Fibroblast of pulmonary artery (primary cell): ENCODE measurements at regions not wholly inside any gene's neighbourhood (a gene's known extent, or its start where the extent isn't known, plus 50 kb on each side); places are given as distances from the start of the nearest gene placed in this dataset.
"Not testable (repeated sequence)": the region's sequence is repeated elsewhere in the genome, so short reads cannot be mapped to it uniquely, and the experiment has no call there.

Experiments used
- DNase-seq: peaks from one replicate; pipeline ENCODE4 v3.0.0-alpha.2; 2010; ENCODE audit warnings: low read depth
- H3K4me3 ChIP-seq: replicated peaks from 2 replicates; pipeline ENCODE4 v1.5.1; 2011; ENCODE audit warnings: low read depth, mild to moderate bottlenecking, control low read depth, low read length, moderate library complexity
- TF ChIP-seq, protein P1 (sequence below): IDR thresholded peaks from 2 replicates; pipeline ENCODE4 v1.5.1; 2011; ENCODE audit warnings: mild to moderate bottlenecking, control low read depth, low read length, inconsistent platforms; ENCODE audit errors: missing control alignments

DNA sequence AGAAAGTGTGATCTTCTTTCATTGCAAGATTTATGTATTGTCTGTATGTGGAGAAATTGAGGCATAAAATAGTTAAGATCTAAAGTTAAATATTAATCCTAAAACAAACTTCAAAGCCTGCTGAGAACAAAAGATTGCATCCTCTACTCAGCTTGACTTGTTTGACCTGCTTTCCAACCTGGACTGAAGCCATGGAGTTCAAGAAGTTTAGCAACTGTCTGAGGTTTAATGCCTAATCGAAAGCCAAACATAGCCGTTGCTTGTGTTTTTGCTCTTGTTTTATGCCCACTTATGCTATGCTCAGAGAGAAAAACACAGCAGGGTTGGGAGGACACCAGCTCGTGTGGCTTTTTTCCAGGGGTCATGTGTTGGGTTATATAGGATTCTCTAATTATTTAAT lies 135.6 kb downstream of the NUFIP1 start:
- H3K4me3 ChIP-seq = no peak overlapping the region
- DNase-seq = no peak
- TF ChIP-seq, protein P1, sequence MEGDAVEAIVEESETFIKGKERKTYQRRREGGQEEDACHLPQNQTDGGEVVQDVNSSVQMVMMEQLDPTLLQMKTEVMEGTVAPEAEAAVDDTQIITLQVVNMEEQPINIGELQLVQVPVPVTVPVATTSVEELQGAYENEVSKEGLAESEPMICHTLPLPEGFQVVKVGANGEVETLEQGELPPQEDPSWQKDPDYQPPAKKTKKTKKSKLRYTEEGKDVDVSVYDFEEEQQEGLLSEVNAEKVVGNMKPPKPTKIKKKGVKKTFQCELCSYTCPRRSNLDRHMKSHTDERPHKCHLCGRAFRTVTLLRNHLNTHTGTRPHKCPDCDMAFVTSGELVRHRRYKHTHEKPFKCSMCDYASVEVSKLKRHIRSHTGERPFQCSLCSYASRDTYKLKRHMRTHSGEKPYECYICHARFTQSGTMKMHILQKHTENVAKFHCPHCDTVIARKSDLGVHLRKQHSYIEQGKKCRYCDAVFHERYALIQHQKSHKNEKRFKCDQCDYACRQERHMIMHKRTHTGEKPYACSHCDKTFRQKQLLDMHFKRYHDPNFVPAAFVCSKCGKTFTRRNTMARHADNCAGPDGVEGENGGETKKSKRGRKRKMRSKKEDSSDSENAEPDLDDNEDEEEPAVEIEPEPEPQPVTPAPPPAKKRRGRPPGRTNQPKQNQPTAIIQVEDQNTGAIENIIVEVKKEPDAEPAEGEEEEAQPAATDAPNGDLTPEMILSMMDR = no peak

DNA sequence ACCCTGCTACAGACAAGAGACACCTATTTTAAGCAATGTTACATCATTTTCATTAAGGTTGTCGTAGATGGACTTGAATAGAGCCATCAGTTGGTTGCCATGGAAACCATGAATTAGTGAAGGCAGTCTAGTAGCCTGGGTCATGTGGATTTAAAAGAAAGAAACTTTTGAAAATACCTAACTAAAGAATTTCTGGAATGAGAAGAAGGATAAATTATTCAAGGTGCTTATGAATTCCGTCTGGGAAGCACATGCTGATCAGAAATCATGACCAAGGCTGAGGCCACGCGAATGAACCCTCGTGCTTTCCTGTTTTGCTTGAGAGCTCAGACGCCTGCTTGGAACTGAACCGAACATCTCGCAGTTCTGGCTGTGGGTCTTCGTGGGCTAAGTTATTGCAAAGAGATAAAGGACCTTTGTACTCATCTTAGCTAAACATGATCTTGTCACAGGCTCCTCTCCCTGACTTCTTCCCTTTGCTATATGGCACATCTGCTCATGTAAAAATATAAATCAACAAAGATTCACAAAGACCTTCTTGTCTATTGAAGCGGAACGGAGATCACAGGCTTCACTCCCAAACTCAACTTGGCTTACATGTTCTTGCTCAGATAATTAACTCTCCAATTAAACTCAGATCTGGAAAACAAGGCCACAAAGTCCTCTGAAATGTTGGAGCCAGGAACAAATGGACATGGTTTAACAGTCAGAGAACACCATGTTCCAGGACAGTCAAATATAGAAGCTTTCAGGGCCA lies 140.2 kb downstream of the NUFIP1 start:
- DNase-seq = no peak

DNA sequence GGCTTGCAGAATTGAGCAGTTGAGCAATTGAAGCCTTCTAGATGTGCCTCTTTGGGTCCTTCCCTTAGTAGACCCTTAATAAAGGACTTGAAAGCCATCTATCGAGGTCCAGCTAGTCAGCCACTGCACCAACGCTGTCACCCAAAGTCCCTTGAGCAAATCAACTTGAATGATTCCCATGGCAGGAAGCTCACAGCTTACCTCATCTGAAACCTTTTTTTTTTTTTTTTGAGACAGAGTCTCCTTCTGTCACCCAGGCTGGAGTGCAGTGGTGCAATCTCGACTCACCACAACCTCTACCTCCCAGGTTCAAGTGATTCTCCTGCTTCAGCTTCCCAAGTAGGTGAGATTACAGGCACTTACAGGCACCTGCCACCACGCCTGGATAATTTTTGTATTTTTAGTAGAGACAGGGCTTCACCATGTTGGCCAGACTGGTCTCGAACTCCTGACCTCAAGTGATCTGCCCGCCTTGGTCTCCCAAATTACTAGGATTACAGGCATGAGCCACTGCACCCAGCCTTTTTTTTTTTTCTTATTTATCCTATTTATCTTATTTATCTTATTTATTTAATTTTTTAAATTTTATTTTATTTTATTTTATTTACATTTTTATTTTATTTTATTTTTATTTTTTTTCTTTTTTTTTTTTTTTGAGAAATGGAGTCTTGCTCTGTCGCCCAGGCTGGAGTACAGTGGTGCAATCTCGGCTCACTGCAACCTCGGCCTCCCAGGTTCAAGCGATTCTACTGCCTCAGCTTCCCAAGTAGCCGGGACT lies 143.8 kb downstream of the NUFIP1 start:
- not testable (repeated sequence) for DNase-seq, H3K4me3 ChIP-seq

More for the DNA sequence above, 140.2 kb downstream of the NUFIP1 start:
- TF ChIP-seq, protein P1 = no peak
- H3K4me3 ChIP-seq = no peak overlapping the region

DNA sequence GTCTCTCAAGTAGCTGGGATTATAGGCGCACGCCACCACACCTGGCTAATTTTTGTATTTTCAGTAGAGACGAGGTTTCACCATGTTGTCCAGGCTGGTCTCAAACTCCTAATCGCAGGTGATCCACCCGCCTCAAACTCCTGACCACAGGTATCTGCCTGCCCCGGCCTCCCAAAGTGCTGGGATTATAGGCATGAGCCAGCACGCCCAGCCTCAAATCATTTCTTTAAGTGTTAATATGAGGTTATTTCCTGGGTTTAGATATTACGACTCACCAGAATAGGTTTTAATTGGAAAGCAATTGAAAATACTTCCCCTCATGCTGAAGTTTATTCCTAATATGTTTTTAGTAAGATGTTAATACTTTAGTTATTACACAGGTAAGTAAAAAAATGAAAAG lies 144.5 kb downstream of the NUFIP1 start:
- DNase-seq = no peak
- TF ChIP-seq, protein P1 = no peak
- no peak overlapping the region for H3K4me3 ChIP-seq

DNA sequence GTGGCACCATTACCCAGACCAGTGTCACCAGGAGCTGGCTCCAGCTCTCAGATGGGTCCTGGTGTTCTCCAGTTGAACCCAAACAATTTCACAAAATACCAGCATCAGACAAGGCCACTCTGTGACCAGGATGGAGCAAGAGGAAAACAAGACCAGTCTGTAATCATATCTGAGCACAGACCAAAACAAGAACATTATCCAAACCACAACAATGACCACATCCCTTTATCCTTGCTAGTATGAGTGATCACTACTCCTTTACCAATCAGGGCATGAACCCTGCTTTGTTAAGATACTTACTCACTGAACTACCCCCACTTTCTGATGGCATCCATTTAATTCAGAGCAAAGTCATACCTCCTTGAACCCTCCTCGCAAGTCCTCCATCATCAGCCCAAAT lies 145.9 kb downstream of the NUFIP1 start:
- TF ChIP-seq, protein P1 = no peak
- H3K4me3 ChIP-seq = no peak overlapping the region
- peak; percentile 63 for DNase-seq

DNA sequence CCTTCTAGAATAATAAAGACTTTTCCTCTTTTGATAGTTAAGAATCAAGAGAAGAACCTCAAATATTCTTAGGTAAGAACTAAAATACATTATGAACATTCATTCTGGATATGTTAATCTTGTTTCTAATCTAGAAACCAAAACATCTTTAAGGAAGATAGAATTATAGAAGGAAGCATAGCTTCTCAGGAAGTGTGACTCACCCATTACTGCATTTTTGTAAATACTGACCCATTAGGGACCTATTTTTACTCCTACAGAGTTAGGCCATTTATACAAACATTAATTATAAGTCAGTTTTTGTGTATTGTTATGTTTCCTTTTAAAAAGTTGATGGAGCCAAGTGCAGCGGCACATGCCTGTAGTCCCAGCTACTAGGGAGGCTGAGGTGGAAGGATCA lies 147.1 kb downstream of the NUFIP1 start:
- TF ChIP-seq, protein P1 = no peak
- H3K4me3 ChIP-seq = no peak overlapping the region
- peak; percentile 58 for DNase-seq

DNA sequence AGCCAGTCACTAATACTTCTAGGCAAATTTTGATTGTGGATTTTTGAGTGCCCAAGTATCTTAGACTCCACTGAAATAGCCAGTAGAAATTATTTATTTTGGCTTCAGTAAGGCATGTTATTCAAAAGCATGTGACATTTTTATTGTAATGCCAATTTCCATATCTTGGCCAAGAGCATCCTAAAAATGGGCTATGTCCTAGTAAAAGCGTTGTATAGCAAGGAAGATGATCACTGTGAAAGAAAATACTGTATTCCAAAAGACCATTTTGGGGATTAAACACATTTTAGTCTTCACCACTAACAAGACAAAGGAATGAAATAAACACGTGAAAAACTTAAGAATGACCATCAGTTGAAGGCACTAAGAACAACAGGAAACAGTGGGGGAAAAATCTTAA lies 149.1 kb downstream of the NUFIP1 start:
- TF ChIP-seq, protein P1 = no peak
- H3K4me3 ChIP-seq = no peak overlapping the region
- peak; percentile 27 for DNase-seq
